Peyer's patch (tissue), 4 donors: ENCODE measurements at regions not wholly inside any gene's neighbourhood (a gene's known extent, or its start where the extent isn't known, plus 50 kb on each side); places are given as distances from the start of the nearest gene placed in this dataset.

Experiments used
- POLR2A ChIP-seq, 2 donors: fragments of 450-650 bp; IDR thresholded peaks; one replicate each; pipeline ENCODE4 v1.5.1; 2017; ENCODE audit warnings: antibody characterized with exemption in 2 of 2, mild to moderate bottlenecking in 2 of 2, moderate library complexity in 2 of 2
- TF ChIP-seq, protein P1 (sequence below), 6 experiments: fragments of 450-650 bp in 4 of 6; fragments of 200-600 bp in 2 of 6; sonication (generic) in 1 of 6; IDR thresholded peaks; one replicate each; pipeline ENCODE4 v1.5.1; 2017 to 2019; ENCODE audit warnings: antibody characterized with exemption in 6 of 6, mild to moderate bottlenecking in 3 of 6, moderate library complexity in 1 of 6

DNA sequence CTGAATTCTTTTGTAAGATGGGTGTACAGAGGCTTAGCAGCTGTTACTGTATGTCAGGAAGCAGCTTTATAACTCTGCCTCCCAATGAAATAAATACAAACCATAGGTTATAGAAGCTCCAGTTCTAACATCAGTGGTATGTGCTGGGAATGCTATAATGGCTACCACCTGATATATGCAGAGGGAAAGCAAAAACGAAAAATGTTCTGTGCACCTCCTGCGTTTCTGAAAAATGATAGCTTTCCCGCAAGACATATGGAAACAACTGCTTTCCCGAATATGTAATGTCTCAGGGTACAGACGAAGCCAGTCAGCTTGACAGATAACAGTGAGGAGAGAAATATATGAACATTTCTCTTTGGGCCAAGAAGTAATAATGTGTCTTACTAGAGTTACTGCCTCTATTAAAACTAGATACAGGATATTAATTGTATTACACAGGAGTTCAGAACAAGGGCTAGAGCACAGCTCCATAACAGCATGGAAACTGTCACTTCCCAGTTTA is 517.0 kb upstream of the NRSN1 start:
- TF ChIP-seq, protein P1, sequence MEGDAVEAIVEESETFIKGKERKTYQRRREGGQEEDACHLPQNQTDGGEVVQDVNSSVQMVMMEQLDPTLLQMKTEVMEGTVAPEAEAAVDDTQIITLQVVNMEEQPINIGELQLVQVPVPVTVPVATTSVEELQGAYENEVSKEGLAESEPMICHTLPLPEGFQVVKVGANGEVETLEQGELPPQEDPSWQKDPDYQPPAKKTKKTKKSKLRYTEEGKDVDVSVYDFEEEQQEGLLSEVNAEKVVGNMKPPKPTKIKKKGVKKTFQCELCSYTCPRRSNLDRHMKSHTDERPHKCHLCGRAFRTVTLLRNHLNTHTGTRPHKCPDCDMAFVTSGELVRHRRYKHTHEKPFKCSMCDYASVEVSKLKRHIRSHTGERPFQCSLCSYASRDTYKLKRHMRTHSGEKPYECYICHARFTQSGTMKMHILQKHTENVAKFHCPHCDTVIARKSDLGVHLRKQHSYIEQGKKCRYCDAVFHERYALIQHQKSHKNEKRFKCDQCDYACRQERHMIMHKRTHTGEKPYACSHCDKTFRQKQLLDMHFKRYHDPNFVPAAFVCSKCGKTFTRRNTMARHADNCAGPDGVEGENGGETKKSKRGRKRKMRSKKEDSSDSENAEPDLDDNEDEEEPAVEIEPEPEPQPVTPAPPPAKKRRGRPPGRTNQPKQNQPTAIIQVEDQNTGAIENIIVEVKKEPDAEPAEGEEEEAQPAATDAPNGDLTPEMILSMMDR (IDR thresholded peaks at IDR 0.05) = no peak
- no peak for TF ChIP-seq POLR2A (IDR thresholded peaks at IDR 0.05)
